Lower lobe of right lung (tissue), 2 donors: ENCODE measurements at regions not wholly inside any gene's neighbourhood (a gene's known extent, or its start where the extent isn't known, plus 50 kb on each side); places are given as distances from the start of the nearest gene placed in this dataset.

Experiments
- ATAC-seq, 2 donors: fragments of 200-7000 bp; cut with Tn5 transposase; one replicate each; pipeline ENCODE4 v1.9.1; 2020 to 2022; ENCODE audit warnings: mild to moderate bottlenecking in 2 of 2, moderate library complexity in 2 of 2
- DNase-seq: peaks from one replicate; pipeline ENCODE4 v3.0.0-alpha.2; 2020
- H3K27ac ChIP-seq: fragments of 200-600 bp; one replicate; pipeline ENCODE4 v1.8.0; 2022
- H3K27me3 ChIP-seq: fragments of 200-600 bp; one replicate; pipeline ENCODE4 v1.8.0; 2022; ENCODE audit warnings: low read depth
- H3K36me3 ChIP-seq: fragments of 200-600 bp; one replicate; pipeline ENCODE4 v1.8.0; 2022; ENCODE audit warnings: mild to moderate bottlenecking
- H3K4me1 ChIP-seq: fragments of 200-600 bp; one replicate; pipeline ENCODE4 v1.8.0; 2022
- H3K4me3 ChIP-seq: fragments of 200-600 bp; one replicate; pipeline ENCODE4 v1.8.0; 2022; ENCODE audit warnings: mild to moderate bottlenecking
- H3K9me3 ChIP-seq: fragments of 200-600 bp; one replicate; pipeline ENCODE4 v1.8.0; 2022
- intact Hi-C: fragments of 100-400 bp; cut with DNase I; formaldehyde crosslinking; loops from one replicate; pipeline ENCODE4 v1.11.0; 2022
- TF ChIP-seq, protein P1 (sequence below): fragments of 200-600 bp; IDR thresholded peaks from one replicate; pipeline ENCODE4 v1.8.0; 2022; ENCODE audit warnings: antibody characterized with exemption, mild to moderate bottlenecking
- donor health status: DM: no; HTN: yes; CAD: no; lungs with severe emphysema.

DNA sequence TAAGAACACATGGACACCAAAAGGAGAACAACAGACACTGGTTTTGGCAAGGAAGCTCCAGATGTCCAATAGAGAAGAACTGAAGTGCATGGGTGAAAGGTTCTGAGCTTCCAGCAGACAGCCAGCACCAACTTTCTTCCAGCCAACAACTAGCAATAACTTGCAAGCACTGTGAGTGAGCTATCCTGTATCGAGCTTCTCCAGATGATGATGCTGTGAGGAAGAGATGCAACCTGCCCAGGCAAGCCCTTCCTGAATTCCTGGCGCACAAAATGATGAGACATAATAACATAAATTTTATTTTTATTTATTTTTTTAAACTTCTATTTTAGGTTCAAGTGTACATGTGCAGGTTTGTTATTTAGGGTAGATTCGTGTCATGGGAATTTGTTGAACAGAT is 692.1 kb downstream of the DNAJB9 start:
- DNase-seq = no peak
- H3K4me1 ChIP-seq = no peaks in the 10 kb centered on the region
- no peaks in the 10 kb centered on the region for H3K36me3 ChIP-seq
- intact Hi-C loops = no loop called here
- TF ChIP-seq, protein P1, sequence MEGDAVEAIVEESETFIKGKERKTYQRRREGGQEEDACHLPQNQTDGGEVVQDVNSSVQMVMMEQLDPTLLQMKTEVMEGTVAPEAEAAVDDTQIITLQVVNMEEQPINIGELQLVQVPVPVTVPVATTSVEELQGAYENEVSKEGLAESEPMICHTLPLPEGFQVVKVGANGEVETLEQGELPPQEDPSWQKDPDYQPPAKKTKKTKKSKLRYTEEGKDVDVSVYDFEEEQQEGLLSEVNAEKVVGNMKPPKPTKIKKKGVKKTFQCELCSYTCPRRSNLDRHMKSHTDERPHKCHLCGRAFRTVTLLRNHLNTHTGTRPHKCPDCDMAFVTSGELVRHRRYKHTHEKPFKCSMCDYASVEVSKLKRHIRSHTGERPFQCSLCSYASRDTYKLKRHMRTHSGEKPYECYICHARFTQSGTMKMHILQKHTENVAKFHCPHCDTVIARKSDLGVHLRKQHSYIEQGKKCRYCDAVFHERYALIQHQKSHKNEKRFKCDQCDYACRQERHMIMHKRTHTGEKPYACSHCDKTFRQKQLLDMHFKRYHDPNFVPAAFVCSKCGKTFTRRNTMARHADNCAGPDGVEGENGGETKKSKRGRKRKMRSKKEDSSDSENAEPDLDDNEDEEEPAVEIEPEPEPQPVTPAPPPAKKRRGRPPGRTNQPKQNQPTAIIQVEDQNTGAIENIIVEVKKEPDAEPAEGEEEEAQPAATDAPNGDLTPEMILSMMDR = no peak
- H3K27me3 ChIP-seq = no peaks in the 10 kb centered on the region
- H3K4me3 ChIP-seq = no peak overlapping the region
- no peak for ATAC-seq
- H3K9me3 ChIP-seq = no peaks in the 10 kb centered on the region
- no peak overlapping the region for H3K27ac ChIP-seq

DNA sequence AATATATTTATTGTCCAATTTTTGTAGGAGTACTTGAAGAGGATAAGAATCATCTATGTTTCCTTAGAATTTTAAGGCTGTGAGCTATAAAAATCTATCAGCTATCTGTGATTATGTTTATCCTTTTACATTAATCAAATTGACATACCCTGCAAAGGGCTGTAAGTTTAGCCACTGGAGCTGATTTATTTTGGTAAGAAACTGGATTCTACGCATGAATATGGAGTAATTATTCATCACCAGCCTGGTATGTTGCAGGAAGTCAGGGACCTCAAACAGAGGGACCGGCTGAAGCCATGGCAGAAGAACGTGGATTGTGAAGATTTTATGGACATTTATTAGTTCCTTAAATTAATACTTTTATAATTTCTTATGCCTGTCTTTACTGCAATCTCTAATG is 696.9 kb downstream of the DNAJB9 start:
- no peak for DNase-seq
- no peak for ATAC-seq
- TF ChIP-seq, protein P1 = no peak
- Histone ChIP-seq H3K27ac (no peak overlapping the region), H3K4me1 (no peaks in the 10 kb centered on the region), H3K27me3 (no peaks in the 10 kb centered on the region), H3K4me3 (no peak overlapping the region), H3K9me3 (no peaks in the 10 kb centered on the region), H3K36me3 (no peaks in the 10 kb centered on the region)
- intact Hi-C loops = no loop called here

DNA sequence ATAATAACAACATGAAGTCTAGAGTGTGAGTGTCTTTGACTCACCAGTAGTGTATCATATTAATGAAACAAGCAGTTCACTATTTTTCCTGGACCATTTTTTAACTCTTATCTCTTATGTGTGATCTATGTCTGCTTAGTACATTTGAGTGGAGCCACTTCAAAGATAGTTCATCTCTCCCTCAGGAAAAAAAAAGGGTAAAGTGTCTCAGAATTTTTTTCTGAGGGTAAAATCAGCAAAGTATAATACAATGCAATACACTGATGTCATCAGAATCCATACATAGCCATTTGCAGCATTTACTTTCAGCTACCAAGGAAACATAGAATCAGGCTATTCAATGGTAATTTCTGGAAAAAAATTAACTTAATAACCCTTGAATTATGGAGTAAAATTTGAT is 706.7 kb downstream of the DNAJB9 start:
- ATAC-seq (no peak), DNase-seq (no peak)
- intact Hi-C loops = no loop called here
- Histone ChIP-seq H3K4me3 (no peak overlapping the region), H3K27me3 (no peaks in the 10 kb centered on the region), H3K9me3 (no peaks in the 10 kb centered on the region), H3K36me3 (no peaks in the 10 kb centered on the region), H3K4me1 (no peaks in the 10 kb centered on the region), H3K27ac (no peak overlapping the region)
- TF ChIP-seq, protein P1 = no peak

DNA sequence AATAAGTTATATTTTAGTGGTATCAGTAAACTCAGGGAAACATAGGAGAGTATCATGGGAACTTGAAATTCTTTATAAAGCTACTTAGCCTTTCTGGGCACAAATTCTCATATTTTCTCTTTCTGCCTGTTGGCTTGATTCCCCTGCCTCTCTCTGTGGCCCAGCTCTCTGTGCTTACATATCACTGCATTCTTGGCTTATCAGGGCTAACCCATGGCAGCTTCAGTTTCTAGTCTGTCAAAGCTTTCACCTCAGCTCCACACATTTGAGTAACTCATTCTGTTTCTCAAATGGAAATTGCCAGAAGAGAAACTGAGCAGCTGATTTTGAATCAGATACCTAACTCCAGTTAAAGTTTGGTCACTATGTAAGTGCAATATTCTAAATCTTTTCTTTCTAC is 713.1 kb downstream of the DNAJB9 start:
- no peaks in the 10 kb centered on the region for H3K36me3 ChIP-seq
- H3K4me3 ChIP-seq = no peak overlapping the region
- no peak for DNase-seq
- no peak for ATAC-seq
- peaks cover 6% of the 10 kb centered on the region for H3K9me3 ChIP-seq
- TF ChIP-seq, protein P1 = no peak
- H3K27ac ChIP-seq = no peak overlapping the region
- H3K4me1 ChIP-seq = no peaks in the 10 kb centered on the region
- H3K27me3 ChIP-seq = no peaks in the 10 kb centered on the region
- intact Hi-C loops = no loop called here

DNA sequence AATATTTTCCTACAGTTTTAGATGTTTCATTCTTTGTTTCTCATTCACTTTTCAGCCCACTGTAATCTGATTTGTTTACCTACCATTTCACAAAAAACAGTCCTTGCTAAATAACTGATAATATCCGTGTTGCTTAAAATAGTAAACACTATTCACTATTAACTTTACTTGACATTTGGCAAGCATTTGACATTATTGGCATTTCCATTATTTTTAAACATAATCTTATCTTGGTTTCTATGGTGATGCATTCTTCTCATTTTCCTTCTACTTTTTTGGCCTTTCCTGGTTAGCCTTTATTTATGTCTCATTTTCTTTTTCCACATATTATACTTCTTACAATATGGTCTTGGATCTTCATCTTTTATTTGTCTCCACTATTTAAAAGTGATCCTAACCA is 715.3 kb downstream of the DNAJB9 start:
- Histone ChIP-seq H3K4me1 (no peaks in the 10 kb centered on the region), H3K27ac (no peak overlapping the region), H3K36me3 (no peaks in the 10 kb centered on the region), H3K9me3 (peaks cover 6% of the 10 kb centered on the region), H3K4me3 (no peak overlapping the region), H3K27me3 (no peaks in the 10 kb centered on the region)
- no peak for ATAC-seq
- intact Hi-C loops = no loop called here
- TF ChIP-seq, protein P1 = no peak
- DNase-seq = no peak

DNA sequence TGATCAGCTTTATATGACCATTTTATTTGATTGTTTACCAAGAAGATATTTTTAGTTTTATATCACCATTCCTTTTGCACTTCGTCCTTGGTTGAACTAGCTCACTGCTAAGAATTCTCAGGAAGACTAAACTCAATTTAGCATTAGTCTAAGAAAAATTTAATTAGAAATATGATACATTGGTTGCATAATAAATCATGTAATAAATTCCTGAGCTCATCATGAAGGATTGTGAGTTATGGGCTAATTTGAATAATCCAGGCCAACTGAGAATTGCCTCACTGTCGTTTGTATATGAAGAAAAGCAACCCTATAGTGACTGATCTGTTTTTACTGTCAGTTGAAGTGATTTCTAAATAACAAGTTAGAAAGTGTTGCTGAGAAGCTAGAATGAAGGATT is 725.5 kb downstream of the DNAJB9 start:
- H3K36me3 ChIP-seq = no peaks in the 10 kb centered on the region
- ATAC-seq (no peak), DNase-seq (no peak)
- no peaks in the 10 kb centered on the region for H3K27me3 ChIP-seq
- no peak overlapping the region for H3K4me3 ChIP-seq
- no peak overlapping the region for H3K27ac ChIP-seq
- intact Hi-C loops = no loop called here
- no peaks in the 10 kb centered on the region for H3K4me1 ChIP-seq
- TF ChIP-seq, protein P1 = no peak
- H3K9me3 ChIP-seq = peaks cover 2% of the 10 kb centered on the region
